ENCODE measurements at regions not wholly inside any gene's neighbourhood (a gene's known extent, or its start where the extent isn't known, plus 50 kb on each side); places are given as distances from the start of the nearest gene placed in this dataset.
"Not testable (repeated sequence)": the region's sequence is repeated elsewhere in the genome, so short reads cannot be mapped to it uniquely, and the experiment has no call there.

DNA sequence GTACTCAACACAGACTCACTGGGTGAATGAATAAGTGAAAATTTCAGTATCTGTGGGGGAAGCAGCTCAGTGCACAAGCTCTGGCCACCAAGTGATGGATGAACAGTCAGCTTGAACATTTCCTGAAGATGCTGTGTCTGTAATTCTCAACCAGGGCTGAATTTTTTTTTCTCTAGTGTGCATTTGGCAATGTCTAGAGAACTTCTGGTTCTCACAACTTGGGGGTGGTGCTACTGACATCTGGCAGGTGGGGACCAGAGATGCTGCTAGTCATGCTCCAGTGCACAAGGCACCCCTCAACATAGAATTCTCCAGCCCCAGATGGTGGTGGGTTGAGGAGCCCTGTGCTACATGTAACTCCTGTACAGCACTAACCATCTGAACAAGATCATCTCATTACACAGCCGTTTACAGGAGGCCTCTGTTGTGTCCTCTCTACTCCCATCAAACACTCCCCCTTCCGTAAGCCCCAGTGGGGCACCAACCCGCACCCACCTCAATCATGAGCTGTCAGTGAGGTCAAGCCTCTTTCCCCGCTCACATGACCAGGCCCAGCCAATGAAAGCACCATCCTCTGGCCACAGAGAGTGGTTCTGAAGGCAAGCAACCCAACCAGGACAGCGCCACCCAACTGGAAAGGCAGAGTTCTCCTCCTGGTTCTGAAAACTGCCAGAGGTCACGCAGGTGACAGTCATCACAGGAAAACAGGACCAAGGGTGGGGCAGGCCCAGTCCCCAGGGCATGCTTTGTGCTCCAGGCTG, 103.9 kb upstream of the PMEPA1 start:
- DNase-seq: no peak

DNA sequence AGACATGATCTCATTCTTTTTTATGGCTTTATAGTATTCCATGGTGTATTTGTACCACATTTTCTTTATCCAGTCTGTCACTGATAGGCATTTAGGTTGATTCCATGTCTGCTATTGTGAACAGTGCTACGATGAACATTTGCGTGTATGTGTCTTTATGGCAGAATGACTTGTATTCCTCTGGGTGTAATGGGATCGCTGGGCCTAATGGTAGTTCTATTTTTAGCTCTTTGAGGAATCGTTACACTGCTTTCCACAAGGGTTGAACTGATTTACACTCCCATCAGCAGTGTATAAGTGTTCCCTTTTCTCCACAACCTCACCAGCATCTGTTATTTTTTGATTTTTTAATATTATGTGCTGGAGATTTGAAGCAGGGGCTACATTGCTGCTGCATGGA, 102.8 kb upstream of the PMEPA1 start:
- DNase-seq: not testable (repeated sequence)

DNA sequence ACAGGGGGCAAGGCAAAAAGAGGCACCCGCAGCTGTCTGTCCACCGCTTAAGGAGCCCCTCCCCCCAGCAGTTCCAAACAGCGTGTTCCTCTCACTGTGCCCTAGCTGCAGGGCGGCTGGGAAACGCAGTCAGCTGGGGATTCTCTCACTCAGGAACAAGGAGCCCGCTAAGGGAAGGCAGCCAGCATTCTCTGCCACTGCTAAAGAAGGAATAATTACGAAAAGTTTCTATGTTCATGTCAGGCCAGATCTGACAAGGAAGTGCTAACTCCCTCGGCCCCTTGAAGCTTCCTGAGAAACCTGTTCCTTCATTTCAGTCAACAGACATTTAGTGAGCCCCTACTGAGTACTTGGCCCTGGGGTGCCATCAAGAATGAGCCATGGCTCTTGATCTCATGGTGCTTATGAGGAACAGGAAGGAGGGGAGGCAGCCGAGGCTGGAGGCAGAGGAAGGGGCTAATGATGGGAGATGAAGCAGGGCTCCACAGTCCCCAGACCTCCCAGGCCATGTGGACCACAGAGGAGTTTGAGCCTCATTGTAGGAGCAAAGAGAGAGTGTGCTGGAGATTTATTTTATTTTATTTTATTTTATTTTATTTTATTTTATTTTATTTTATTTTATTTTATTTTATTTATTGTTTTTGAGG, 101.7 kb upstream of the PMEPA1 start:
- no peak for DNase-seq

DNA sequence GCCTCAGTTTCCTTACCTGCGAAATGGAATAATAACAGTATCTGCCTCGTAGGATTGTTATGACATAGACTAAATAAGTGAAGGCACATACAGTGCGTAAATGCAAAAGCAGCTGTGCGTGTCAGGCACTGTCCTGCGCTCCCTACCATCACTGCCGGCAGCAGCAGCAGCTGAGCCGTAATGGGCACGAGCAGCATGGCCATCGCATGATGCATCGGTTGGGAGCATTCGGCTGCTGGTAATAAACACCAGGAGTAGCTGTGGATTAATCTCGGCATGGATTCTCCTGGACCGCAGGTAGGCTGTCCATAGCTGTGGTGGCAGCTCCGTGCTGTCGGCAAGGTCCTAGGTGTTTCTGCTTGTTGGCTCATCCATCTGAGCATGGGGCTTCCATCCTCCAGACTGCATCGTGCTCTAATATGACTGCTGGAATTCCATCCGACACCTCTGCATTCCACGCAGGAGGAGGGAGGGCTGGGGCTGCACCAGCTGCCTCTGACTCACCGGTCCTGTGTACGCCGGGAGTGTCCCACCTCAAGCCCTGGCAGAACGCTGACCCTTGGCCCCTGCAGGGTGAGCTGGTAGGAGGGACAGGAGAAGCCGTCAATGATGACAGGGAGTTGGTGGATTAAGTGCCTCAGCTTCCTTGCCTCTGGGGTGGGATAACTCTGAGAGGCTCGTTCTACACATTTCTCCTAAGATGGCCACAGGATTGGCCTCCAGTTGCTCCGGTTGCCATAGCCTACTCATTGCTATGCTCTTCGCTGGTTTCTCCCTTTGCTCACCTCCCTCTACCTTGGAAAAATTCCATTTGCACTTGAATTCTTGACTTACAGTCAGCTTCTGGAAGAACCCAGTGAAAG, 100.9 kb upstream of the PMEPA1 start:
- no peak for DNase-seq

DNA sequence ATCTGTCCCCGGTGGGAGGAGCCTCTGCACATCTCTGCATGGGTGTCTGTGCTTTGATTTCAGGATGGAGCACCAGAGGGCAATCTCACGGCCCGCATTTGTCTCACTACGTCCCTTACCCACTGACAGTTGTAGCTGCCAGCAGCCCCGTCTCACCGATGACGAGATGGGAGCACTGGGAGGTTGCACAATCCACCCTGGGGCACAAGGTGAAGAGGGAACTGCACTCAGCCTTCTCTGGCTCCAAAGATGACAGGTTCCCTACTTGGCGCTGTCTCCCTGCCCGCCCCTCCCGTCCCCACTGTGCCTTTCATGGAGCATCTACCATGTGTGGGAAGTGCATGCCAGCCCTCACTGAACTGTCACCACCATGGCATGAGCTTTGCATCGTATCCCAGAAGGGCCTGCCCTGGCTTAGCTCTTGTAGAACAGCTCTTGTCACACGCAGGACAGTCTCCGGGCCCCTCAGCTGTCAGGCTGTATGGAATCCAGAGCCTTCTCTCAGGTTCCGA, 99.9 kb upstream of the PMEPA1 start:
- DNase-seq: no peak

DNA sequence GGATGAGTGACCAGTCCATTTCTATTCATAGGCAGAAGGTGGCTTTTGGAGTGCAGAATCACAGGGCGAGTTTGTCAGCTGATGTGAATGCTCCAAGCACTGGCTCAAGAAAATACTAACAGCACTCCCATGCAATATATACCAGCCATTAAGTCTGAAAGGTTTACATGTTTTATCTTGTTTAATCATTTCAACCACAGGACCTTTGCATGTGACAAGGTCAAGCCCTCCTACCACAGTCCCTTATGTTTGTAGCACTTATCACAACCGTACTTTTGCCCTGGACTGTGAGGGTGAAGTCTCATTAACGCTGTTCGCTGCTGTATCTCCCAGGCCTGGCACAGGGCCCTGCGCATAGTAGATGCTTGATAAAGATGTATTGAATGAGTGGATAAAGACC, 99.3 kb upstream of the PMEPA1 start:
- DNase-seq: no peak

DNA sequence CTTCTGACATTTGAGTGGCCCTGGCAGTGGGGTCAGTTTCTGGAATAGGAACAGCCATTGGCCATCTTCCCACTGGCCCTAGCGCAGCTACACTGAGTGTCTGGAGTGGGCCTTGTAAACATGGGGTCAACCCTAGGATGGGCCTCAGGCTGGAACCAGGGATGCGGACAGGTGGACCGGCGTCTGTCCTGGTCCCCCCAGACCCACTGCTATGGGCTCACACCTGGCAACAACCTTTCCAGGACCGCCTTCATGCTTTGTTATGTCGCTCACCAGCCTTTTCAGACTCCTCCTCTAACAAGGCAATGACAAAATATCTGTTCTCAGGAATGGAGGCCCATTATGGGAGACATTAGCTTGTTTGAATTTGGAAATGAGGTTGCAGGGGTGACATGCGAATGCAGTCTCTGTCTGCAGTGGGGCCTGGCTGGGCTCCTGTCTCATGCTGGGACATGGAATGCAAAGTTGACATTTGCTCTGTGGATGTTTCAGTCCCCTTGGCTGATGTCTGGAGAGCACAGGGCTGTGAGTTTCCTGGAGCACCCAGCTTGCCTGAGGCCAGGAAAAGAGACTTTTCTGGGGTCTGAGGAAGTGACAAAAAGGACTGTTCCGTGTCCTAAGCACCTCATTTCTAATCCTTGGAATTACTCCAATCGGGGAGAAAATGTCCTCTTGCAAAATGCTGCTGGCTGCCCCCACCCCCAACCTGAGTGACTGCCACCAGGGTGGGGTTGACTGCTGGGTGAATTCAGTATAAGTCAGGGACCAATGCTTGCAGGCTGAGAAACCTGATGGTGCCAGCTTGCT, 98.7 kb upstream of the PMEPA1 start:
- no peak for DNase-seq

DNA sequence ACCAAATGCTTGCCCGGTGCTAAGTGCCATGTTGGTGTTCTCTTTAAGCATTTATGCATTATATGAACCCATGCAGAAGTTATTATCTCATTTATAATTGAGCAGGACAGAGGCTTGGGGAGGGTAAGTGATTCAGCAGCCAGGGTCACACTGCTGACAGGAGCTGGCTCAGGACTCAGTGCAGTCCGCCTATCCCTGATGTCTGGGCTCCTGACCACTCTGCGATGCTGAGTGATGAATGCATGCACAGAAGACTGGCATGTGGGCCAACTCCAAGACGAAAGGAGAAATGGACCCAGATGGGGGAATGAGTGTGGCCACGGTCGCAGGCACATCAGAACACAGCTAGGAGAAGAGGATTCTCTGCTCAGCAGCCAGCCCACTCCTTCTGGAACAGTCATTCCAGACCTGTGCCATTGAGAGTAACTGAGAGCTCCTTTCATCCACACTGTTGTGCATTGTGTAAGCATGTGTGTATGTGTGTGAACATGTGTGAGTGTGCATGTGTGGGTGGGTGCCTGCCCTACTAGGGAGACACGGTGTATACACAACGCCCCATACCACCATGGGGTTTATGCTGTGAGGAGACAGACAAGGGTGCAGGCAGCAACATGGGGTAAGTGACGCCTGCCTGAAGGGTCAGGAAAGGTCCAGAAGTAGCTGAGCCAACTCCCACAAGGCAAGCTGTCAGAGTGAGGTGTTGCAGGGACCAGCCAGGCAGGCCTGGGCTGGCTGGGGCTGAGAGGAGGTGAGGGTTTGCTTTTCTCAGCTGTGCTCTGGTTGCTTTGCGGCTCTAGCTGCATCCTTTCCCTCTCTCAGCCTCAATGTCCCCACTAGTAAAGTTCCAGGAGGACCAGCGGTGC, 97.8 kb upstream of the PMEPA1 start:
- no peak for DNase-seq

DNA sequence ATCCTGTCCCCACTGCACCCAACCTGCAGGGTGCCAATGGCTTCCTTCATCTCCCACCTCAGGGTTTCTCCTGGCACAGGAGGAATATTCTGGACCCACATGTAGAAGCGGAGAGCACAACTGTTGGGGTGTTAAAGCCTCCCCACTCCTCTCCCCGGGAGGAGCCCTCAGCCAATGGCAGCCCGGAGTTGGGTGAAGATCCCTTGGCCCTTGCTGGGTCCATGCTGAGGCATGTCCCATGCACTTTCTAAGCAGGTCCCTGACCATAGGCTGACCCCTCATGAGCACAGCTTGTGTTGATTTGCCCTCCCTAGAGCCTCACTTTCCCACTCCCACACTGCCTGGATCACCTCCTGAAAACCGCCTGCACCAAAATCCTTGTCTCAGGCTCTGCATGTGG, 97.2 kb upstream of the PMEPA1 start:
- DNase-seq: no peak

DNA sequence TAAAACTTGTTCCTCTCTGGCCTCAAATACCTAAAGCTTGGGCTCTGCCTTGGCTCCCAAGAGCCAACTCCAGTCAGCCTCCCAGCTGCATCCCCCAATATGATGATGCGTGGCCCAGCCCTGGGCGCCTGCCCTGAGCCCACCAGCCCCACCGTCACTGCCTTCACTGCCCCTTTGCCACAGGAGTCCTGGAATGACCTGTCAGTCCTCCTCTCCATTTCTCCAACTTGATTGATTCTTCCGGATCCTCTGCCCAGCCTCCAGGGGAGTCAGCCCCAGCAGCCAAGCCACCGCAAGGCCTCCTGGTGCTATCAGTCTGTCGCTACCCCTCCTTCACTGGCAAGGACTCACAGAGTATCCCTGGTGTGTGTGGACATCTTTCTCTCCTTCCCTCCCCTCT, 96.7 kb upstream of the PMEPA1 start:
- DNase-seq: no peak

DNA sequence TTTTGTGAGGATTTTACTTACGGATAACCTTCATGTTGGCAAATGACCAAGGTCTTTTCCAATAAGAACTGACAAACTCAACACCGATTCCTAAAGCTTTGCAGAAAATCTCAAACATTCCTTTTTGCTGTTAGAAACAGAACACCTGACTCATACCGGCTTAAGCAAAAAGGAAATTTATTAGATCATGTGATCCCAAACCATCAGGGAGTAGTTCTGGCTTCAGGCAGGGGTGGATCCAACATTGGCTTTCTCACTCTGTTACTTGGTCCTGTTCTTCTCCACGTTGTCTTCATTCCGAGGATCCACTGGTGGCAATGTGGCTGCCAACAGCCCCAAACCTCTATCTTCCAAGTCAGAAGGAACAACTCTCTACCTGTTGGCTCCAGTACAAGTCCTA, 95.9 kb upstream of the PMEPA1 start:
- no peak for DNase-seq

DNA sequence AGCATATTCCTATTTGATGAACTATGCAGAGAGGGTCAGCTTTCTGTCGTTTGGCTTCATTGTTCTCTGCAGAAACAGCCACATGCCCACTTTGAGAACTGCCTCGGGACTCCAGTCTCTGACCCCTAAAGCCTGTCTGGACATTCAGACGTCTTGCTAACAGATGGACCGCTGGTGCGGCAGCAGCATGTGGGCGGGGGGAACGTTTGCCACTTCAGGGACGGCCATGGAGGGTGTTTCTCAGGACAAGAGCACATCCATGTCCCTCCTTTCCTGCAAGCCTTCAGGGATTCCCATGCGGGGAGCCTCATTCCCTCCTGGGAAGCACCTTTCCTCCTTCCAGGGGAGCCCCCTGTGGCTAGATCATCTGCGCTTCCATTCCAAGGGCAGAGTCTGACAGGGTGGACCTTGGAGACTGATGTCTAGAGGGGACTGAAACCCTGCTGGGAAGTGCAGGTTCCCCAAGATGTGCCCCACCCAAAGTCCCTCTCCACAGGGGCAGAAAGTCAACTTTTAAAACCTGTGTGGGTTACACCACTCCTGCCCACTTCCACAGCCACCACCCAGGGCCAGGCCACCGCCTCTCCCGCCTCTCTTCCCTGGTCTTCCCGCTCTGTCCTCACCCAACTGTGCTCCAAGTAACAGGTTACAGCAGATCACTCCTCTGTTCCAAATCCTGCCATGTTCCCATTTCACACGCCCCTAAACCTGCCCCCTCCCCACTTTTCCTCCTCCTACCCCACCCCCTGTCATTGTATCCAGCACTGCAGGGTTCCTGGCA, 94.8 kb upstream of the PMEPA1 start:
- DNase-seq: no peak

DNA sequence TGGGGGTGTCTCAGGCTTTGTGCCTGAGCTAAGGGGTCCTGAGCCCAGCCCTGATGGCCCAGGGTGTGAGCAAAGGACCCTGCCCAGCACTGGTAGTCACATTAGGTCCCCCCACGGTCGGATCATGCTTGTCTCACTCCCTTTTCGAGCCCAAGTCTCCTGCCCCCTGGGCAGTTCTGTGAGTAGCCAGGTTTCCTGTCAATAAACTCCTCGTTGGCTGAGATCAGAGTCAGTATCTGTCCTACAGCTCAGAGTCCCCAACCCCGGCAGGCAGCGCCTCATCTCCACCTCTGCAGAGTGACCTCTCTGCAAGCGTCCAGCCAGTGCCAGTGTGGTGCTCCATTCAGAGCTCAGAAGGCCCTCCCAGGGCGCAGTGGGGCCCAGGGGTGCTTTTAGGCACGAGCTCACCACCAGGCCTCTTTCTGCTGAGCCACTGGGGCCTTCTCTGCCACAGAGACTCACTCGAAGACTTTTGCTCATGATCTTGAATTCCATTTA, 93.7 kb upstream of the PMEPA1 start:
- DNase-seq: no peak

DNA sequence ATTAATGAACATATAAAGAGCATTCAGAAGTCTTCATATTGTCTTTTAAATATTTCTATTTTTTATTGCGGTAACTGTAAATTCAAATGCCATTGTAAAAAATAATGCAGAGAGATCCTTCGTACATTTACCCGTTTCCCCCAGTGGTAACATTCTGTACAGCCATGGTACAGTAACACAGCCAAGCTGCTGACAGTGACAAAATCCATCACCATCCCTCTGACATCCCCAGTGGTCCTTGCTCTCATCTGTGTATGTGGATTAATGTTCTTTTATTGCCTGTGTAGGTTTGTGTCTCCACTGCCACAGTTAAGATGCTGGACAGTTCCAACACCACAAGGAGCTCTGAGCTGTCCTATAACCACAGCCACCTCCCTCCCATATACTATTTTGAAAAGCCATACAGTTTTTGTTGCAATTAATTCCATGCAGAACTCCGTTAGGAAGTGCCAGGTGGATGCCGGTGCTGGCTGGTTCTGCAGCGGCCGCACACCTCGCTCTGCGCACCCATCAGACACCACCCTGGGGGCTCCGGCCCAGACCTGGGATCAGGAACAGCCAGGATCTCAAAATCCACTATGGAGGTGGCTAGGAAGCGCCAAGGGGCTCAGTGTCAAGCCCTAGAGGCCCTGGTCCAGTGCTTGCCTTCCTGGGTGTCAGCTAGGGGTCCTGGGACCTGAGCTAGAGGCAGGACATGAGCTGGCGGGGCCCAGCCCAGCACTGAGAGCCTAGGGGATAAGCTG, 93.1 kb upstream of the PMEPA1 start:
- DNase-seq: no peak

DNA sequence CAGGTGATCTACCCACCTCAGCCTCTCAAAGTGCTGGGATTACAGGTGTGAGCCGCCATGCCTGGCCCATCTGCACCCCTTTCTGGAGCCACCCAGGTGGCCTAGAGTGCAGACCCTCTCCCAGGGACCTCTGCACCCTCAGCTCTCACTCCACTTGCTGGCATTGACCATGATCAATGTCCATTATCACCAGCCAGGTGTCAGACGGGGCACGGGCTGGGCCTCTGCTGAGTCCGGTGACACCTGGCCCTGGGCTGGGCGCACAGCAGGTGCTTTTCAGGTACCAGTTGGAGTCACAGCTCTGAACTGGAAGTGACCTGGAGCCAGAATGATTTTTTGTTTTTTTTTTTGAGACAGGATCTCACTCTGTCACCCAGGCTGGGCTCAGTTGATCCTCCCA, 91.8 kb upstream of the PMEPA1 start:
- DNase-seq: no peak

DNA sequence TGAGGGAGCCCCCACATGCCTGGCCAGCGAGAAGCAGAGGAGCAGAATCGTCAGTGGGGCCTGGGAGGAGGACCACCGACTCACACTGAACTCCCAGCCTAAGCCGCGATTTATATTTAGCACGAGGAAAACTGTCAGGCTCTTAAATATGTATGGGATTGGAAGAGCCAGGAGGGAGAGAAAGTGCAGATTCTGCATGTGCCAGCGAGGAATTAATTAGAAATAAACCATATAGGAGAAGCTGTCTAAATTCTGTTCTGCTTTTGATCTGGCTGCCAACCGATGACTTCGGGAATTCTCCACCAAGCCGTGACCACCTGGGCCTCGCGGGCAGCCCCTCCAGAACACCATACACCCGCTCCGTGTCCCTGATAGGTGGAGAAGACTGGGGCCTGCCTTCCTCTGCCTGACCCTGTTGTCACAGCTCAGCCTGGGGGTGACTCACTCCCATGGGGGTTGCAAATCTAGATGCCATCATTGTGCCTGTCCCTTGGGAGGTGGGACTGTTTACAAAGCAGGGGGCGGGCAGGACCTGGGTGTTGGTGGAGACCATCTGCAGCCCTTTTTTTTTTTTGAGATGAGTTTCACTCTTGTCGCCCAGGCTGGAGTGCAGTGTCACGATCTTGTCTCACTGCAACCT, 91.1 kb upstream of the PMEPA1 start:
- DNase-seq: no peak

DNA sequence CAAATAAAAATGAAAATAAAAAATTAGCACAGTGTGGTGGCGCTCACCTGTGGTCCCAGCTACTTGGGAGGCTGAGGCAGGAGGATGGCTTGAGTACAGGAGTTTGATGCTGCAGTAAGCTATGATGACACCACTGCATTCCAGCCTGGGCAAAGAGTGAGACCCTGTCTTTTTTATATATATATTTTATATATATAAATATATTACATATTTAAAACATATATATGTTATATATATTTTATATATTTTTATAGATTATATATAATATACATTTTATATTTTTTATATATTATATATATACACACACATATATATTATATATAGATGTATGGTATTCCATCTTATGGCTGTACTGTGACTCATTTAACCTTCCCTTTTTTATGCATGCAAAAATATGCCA, 87.6 kb upstream of the PMEPA1 start:
- DNase-seq: no peak

DNA sequence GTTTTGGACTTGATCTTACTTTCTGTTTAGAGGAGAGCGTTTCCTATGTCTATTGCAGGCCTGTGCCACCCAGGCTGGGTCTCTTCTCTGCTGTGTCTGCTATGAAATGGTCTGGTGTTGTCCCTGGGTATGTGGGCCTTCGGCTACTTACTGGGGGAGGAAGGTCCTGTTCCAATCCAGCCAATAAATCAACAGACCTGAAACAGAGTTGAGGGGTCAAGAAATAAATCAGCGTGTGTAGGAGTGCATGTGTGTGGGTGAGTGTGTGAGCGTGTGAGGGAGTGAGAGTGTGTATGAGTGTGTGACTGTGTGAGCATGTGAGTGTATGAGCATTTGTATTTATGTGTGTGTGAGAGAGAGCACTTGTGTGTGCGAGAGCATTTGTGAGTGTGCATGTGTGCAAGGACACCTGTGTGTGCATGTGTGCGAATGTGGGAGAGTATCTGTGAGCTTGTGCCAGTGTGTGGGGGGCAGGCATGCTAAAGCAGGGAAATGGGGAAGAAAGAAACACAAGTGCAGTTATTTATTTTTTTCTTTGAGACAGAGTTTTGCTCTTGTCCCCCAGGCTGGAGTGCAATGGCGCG, 86.3 kb upstream of the PMEPA1 start:
- DNase-seq: no peak

DNA sequence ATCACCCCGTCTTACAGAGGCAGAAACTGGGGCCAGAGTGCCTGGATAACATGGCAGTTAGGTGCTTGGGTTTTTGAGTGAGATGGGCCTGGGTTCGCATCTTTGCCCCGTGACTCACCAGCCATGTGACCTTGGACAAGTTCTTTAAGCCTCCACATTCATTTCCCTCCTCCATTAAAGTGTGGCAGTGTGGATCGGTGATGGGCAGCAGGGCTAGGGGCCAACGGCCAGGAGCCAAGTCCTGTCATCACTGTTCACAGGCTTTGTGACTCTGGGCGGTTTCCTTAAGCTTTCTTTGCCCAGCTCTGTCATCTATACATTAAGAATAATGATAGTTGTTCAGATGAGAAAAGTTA, 85.5 kb upstream of the PMEPA1 start:
- DNase-seq: no peak

All from NCI-H1417 treated with DMSO at 0.1 percent for 48 hours (cell line).